B cell (primary cell): ENCODE measurements at regions not wholly inside any gene's neighbourhood (a gene's known extent, or its start where the extent isn't known, plus 50 kb on each side); places are given as distances from the start of the nearest gene placed in this dataset.

ENCODE experiments used
- ATAC-seq: fragments of 200-7000 bp; cut with Tn5 transposase; one replicate; pipeline ENCODE4 v1.10.0; 2021; ENCODE audit warnings: low read depth, mild to moderate bottlenecking, moderate number of reproducible peaks, moderate library complexity
- CTCF ChIA-PET: fragments of 350-600 bp; sonication (Branson Sonifier 250); formaldehyde crosslinking; loops from one replicate; lab custom pipeline; 2021; ENCODE audit warnings: antibody characterized with exemption, inconsistent platforms; lab: Charles Lee
- POLR2A ChIA-PET: fragments of 350-600 bp; sonication (Branson Sonifier 250); formaldehyde crosslinking; loops from one replicate; lab custom pipeline; 2021; ENCODE audit warnings: antibody characterized with exemption; lab: Charles Lee
- DNase-seq: peaks from one replicate; pipeline ENCODE4 v3.0.0; 2013
- H2AFZ ChIP-seq: 2 replicates; pipeline ENCODE4 v1.6.1; 2012; ENCODE audit warnings: mild to moderate bottlenecking, low read depth, low read length; ENCODE audit not compliant: insufficient read depth, poor library complexity, severe bottlenecking
- H3K27ac ChIP-seq, 2 donors: 1 replicate in 1 of 2; 2 replicates in 1 of 2; pipeline ENCODE4 v1.5.1; 2012 to 2013; ENCODE audit warnings: low read length in 2 of 2, mild to moderate bottlenecking in 2 of 2, moderate library complexity in 1 of 2
- H3K27me3 ChIP-seq, 4 experiments: fragments of 200-600 bp in 1 of 4; sonication (generic) in 1 of 4; replicated peaks in 1 of 4; 1 replicate in 2 of 4; 2 replicates in 2 of 4; pipeline versions ENCODE4 v1.6.1 to v1.7.0; 2013 to 2016; ENCODE audit warnings: low read length in 3 of 4, mild to moderate bottlenecking in 2 of 4, mixed read lengths in 1 of 4, moderate library complexity in 1 of 4; ENCODE audit not compliant: insufficient read depth in 4 of 4, control insufficient read depth in 3 of 4; ENCODE audit errors: control extremely low read depth in 1 of 4
- H3K36me3 ChIP-seq, 2 experiments: replicated peaks in 1 of 2; 1 replicate in 1 of 2; 2 replicates in 1 of 2; pipeline versions ENCODE4 v1.6.1 to v1.7.1; 2013; ENCODE audit warnings: low read length in 1 of 2; ENCODE audit not compliant: insufficient read depth in 2 of 2, control insufficient read depth in 1 of 2; ENCODE audit errors: control extremely low read depth in 1 of 2, extremely low read depth in 1 of 2
- H3K4me1 ChIP-seq, 2 donors: fragments of 200-600 bp in 1 of 2; sonication (generic) in 1 of 2; 1 replicate in 1 of 2; 2 replicates in 1 of 2; pipeline versions ENCODE4 v1.5.1 to v1.6.1; 2013 to 2017; ENCODE audit warnings: low read length in 2 of 2; ENCODE audit not compliant: control insufficient read depth in 2 of 2, insufficient read depth in 2 of 2
- H3K4me2 ChIP-seq: replicated peaks from 2 replicates; pipeline ENCODE3; 2012; ENCODE audit warnings: mild to moderate bottlenecking, low read depth, low read length; ENCODE audit not compliant: poor library complexity, severe bottlenecking
- H3K4me3 ChIP-seq, 5 experiments: fragments of 200-600 bp in 1 of 5; sonication (generic) in 1 of 5; 1 replicate in 3 of 5; 2 replicates in 2 of 5; pipeline versions ENCODE4 v1.5.1 to v1.7.0; 2011 to 2016; ENCODE audit warnings: low read length in 4 of 5, mild to moderate bottlenecking in 4 of 5, low read depth in 2 of 5, control low read depth in 1 of 5, moderate library complexity in 1 of 5; ENCODE audit not compliant: insufficient read depth in 1 of 5; ENCODE audit errors: control extremely low read depth in 1 of 5, extremely low read depth in 1 of 5
- H3K79me2 ChIP-seq: fragments of 200-600 bp; sonication (generic); one replicate; pipeline ENCODE4 v1.6.0; 2016; ENCODE audit warnings: low read length; ENCODE audit not compliant: control insufficient read depth, insufficient read depth
- H3K9ac ChIP-seq: fragments of 200-600 bp; sonication (generic); 2 replicates; pipeline ENCODE4 v1.6.1; 2017; ENCODE audit warnings: mild to moderate bottlenecking, low read length, moderate library complexity
- H3K9me3 ChIP-seq, 3 donors: one replicate each; pipeline versions ENCODE4 v1.6.1 to v1.7.1; 2013; ENCODE audit warnings: low read length in 2 of 3; ENCODE audit not compliant: control insufficient read depth in 2 of 3, insufficient read depth in 1 of 3; ENCODE audit errors: control extremely low read depth in 1 of 3
- H4K20me1 ChIP-seq: 2 replicates; pipeline ENCODE4 v1.6.0; 2012; ENCODE audit warnings: mild to moderate bottlenecking, low read length; ENCODE audit not compliant: insufficient read depth, control insufficient read depth, poor library complexity, severe bottlenecking
- H3K27ac Mint-ChIP-seq: one replicate; pipeline ENCODE4 v1.8.0; 2021; ENCODE audit warnings: mixed read lengths
- H3K27me3 Mint-ChIP-seq: one replicate; pipeline ENCODE4 v1.8.0; 2021; ENCODE audit warnings: mixed read lengths
- H3K4me1 Mint-ChIP-seq: one replicate; pipeline ENCODE4 v1.8.0; 2021; ENCODE audit warnings: mixed read lengths
- H3K4me3 Mint-ChIP-seq: one replicate; pipeline ENCODE4 v1.8.0; 2021; ENCODE audit warnings: mixed read lengths
- H3K9me3 Mint-ChIP-seq: one replicate; pipeline ENCODE4 v1.8.0; 2022; ENCODE audit warnings: mixed read lengths; ENCODE audit not compliant: insufficient read depth
- CTCF ChIP-seq: fragments of 200-600 bp; IDR thresholded peaks from one replicate; pipeline ENCODE4 v1.8.0; 2022; ENCODE audit warnings: antibody characterized with exemption, mild to moderate bottlenecking
- EZH2 ChIP-seq: IDR thresholded peaks from 2 replicates; pipeline ENCODE4 v1.6.1; 2012; ENCODE audit warnings: borderline replicate concordance, low read depth, mild to moderate bottlenecking, moderate library complexity, low read length; ENCODE audit not compliant: insufficient read depth, poor library complexity, severe bottlenecking
- WGBS: methylation state at CpG from one replicate; pipeline ENCODE4 v1.1.5; 2013; ENCODE audit warnings: missing lambda C conversion rate; ENCODE audit not compliant: insufficient coverage; 5-methylcytosine and 5-hydroxymethylcytosine counted together
- intact Hi-C: fragments of 100-400 bp; cut with micrococcal nuclease; formaldehyde crosslinking; loops from one replicate; pipeline ENCODE4 v1.10.0; 2022

GRCh38 chr1:166698771-166699170, 140.5 kb upstream of the POGK start:
- Histone ChIP-seq H3K9me3 (no peaks in the 10 kb centered on the region), H3K27ac (no peak overlapping the region), H3K4me1 (no peaks in the 10 kb centered on the region), H4K20me1 (no peaks in the 10 kb centered on the region), H3K36me3 (no peaks in the 10 kb centered on the region), H3K4me2 (no peak overlapping the region), H3K27me3 (peaks cover 0 to 11% (median 0%) of the 10 kb centered on the region in 4 experiments), H3K9ac (no peak overlapping the region), H2AFZ (no peak overlapping the region), H3K79me2 (no peaks in the 10 kb centered on the region), H3K4me3 (no peak overlapping the region)
- no peak for ATAC-seq
- H3K9me3 Mint-ChIP-seq: no peaks in the 10 kb centered on the region
- H3K4me1 Mint-ChIP-seq: no peaks in the 10 kb centered on the region
- H3K27ac Mint-ChIP-seq: no peak overlapping the region
- intact Hi-C loops: no loop called here
- POLR2A ChIA-PET: no interaction called here
- H3K27me3 Mint-ChIP-seq: peaks cover 15% of the 10 kb centered on the region
- WGBS: 89% methylated on average over 3 of the region's 4 CpGs
- CTCF ChIA-PET: interaction anchor here (1.2 kb wide), 1 partner anchor 9 kb away, joined by 3 read pairs; no protein-coding TSS in a partner anchor
- no peak overlapping the region for H3K4me3 Mint-ChIP-seq
- DNase-seq: no peak
- TF ChIP-seq CTCF (no peak), EZH2 (no peak)

DNA sequence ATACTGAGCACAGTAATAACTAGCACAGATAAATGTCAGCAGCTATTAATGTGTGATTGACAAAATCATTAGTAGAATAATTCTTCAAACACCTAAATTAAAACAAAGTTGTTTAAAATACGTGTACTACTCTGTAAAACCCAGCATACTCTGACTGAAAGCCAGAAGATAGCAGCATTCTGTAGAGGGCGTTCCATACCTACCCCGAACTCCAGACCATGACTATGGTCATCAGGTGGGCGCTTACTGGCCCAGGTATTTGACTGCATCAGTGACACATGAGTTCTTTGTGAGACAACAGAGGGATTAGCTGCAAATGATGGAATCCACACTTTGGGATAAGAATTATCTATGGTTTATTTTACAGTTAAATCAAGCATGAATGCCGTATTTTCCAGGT, 139.7 kb upstream of the POGK start:
- intact Hi-C loops: no loop called here
- DNase-seq: no peak
- H3K27ac Mint-ChIP-seq: no peak overlapping the region
- POLR2A ChIA-PET: no interaction called here
- H3K4me1 Mint-ChIP-seq: no peaks in the 10 kb centered on the region
- TF ChIP-seq EZH2 (no peak), CTCF (no peak)
- 38% methylated on average over 4 of the region's 5 CpGs for WGBS
- H3K27me3 Mint-ChIP-seq: peaks cover 18% of the 10 kb centered on the region
- no peak overlapping the region for H3K4me3 ChIP-seq
- H3K79me2 ChIP-seq: no peaks in the 10 kb centered on the region
- H3K4me1 ChIP-seq: no peaks in the 10 kb centered on the region
- no peaks in the 10 kb centered on the region for H4K20me1 ChIP-seq
- H3K4me2 ChIP-seq: no peak overlapping the region
- CTCF ChIA-PET: no interaction called here
- no peaks in the 10 kb centered on the region for H3K9me3 Mint-ChIP-seq
- no peak overlapping the region for H3K9ac ChIP-seq
- H3K27ac ChIP-seq: no peak overlapping the region
- no peak overlapping the region for H2AFZ ChIP-seq
- H3K36me3 ChIP-seq: no peaks in the 10 kb centered on the region
- H3K9me3 ChIP-seq: no peaks in the 10 kb centered on the region
- H3K4me3 Mint-ChIP-seq: no peak overlapping the region
- no peak for ATAC-seq
- H3K27me3 ChIP-seq: peaks cover 0 to 11% (median 0%) of the 10 kb centered on the region in 4 experiments
